Stomach (tissue), 4 donors: ENCODE measurements at regions not wholly inside any gene's neighbourhood (a gene's known extent, or its start where the extent isn't known, plus 50 kb on each side); places are given as distances from the start of the nearest gene placed in this dataset.

Experiments used
- CTCF ChIP-seq, 7 experiments: fragments of 450-650 bp in 4 of 7; fragments of 200-600 bp in 3 of 7; sonication (generic) in 3 of 7; IDR thresholded peaks; one replicate each; pipeline ENCODE4 v1.5.1; 2016 to 2019; ENCODE audit warnings: antibody characterized with exemption in 7 of 7, control low read depth in 2 of 7, mild to moderate bottlenecking in 1 of 7
- POLR2A ChIP-seq, 4 donors: fragments of 450-650 bp; IDR thresholded peaks; one replicate each; pipeline ENCODE4 v1.6.1; 2016; ENCODE audit warnings: antibody characterized with exemption in 4 of 4, control low read depth in 2 of 4, mild to moderate bottlenecking in 1 of 4, moderate library complexity in 1 of 4

GRCh38 chr11:96885405-96885804 lies 495.6 kb downstream of the JRKL start:
- TF ChIP-seq CTCF (IDR thresholded peaks at IDR 0.05) (no peak), POLR2A (IDR thresholded peaks at IDR 0.05) (no peak)
